GM10266 (cell line): ENCODE measurements at regions not wholly inside any gene's neighbourhood (a gene's known extent, or its start where the extent isn't known, plus 50 kb on each side); places are given as distances from the start of the nearest gene placed in this dataset.

Source experiments
- DNase-seq: peaks from one replicate; pipeline ENCODE4 v3.0.0; 2012; ENCODE audit errors: extremely low spot score
- TF ChIP-seq, protein P1 (sequence below): IDR thresholded peaks from 2 replicates; pipeline ENCODE4 v1.5.1; 2012; ENCODE audit warnings: mild to moderate bottlenecking, low read depth; ENCODE audit not compliant: control insufficient read depth, insufficient read depth; ENCODE audit errors: missing control alignments

DNA sequence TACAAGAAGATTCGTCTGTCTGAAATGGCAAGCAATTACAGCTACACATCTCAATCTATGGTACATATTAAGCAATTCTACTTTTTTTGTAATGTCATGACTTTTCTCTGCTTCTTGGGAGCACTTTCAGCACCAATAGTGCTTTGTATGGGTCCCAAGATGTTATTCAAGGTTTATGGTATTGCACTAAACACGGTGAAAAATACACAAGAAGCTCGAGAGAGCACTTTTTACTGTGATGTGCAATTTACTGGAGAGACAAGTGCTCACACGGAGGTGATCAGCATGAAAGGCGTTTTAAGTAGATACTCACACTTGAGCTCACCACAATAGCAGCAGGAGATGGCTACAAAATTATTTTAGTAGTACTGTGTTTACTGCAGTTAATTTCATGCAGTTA lies 783.6 kb downstream of the CBLN2 start:
- TF ChIP-seq, protein P1, sequence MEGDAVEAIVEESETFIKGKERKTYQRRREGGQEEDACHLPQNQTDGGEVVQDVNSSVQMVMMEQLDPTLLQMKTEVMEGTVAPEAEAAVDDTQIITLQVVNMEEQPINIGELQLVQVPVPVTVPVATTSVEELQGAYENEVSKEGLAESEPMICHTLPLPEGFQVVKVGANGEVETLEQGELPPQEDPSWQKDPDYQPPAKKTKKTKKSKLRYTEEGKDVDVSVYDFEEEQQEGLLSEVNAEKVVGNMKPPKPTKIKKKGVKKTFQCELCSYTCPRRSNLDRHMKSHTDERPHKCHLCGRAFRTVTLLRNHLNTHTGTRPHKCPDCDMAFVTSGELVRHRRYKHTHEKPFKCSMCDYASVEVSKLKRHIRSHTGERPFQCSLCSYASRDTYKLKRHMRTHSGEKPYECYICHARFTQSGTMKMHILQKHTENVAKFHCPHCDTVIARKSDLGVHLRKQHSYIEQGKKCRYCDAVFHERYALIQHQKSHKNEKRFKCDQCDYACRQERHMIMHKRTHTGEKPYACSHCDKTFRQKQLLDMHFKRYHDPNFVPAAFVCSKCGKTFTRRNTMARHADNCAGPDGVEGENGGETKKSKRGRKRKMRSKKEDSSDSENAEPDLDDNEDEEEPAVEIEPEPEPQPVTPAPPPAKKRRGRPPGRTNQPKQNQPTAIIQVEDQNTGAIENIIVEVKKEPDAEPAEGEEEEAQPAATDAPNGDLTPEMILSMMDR, result no peak

DNA sequence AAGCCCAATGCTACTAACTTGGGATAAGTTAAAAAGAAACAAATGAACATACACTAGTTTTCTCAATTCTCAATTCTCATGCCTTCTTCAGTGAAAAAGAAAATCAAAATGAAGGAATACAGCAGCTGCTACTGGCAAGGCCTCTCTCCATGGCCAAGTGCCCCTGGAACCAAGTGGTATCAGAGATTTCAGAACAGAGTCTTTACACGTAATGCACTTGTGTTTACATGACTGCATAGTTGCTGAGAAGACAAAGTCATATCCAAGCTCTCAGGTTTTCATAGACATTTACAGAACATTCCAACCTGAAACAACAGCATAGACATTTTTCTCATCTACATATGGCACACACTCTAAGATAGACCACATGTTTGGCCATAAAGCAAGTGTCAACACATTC lies 789.9 kb downstream of the CBLN2 start:
- no peak for DNase-seq
- TF ChIP-seq, protein P1, result no peak

More for the DNA sequence above, 783.6 kb downstream of the CBLN2 start:
- DNase-seq, result no peak

DNA sequence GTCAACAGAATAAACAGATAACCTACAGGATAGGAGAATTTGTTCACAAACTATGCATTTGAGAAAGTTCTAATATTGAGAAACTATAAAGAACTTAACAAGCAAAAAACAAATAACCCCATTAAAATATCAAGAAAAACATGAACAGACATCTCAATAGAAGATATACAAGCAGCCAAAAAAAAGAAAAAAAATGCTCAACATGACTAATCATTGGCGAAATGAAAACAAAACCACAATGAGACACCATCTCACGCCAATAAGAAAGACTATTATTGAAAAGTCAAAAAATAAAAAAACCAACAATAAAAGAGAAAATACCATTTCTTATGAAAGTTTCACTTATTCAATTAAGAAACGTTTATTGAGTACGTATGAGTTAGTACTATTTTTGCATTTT lies 800.5 kb downstream of the CBLN2 start:
- no peak for DNase-seq
- TF ChIP-seq, protein P1, result no peak

DNA sequence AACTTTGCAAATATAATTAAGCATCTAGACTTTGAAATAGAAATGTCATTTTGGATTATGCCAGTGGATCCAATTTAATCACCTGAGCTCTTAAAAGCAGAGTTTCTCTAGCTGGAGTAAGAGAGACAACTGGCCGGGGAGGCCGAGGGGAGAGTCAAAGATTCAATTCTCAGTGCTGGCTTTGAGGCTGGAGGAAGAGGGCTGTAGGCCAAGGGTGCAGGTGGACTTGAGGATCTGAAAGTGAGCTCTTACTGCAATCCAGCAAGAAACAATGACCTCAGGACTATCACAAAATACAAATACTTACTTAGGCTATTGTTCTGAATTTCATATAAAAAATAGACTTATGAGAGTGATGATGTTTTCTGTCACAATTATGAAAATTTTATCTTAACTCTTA lies 814.5 kb downstream of the CBLN2 start:
- no peak for DNase-seq
- TF ChIP-seq, protein P1, result no peak

DNA sequence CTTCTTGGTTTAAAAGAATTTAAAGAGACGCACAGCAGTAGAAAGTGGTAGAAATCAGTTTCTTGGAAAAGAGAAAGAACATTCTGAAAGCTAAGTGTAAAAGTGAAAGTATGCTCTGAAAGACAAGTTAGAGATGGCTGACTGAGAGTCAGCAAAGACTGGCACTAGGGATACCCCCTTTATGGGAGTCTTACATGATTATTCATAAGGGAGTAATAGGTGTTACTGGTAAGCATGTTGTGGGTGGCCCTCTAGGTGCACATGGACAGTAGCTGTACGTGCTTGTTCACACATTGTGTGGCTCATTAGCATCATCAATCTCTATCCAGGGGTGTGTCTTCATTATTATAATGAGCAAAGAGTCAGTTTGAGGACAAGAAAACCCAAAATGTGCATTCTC lies 816.2 kb downstream of the CBLN2 start:
- DNase-seq, result no peak
- TF ChIP-seq, protein P1, result no peak

DNA sequence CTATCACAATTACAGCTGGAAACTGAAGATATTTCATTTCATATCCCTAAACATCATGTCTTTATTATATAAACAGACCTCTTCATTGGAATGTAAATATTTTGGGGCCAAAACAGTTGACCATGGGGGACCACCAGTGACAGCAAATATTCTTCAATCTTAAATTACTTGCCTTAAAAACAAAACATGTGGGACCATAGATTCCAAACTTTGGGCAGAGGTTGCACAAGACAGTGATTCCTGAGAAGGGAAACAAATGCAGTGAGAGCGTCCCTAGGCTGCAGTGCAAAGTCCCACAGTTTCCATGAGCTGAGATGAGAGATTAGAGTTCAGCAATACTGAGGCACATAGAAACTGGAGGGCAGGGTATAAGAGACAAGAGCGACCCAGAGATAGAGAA lies 818.9 kb downstream of the CBLN2 start:
- TF ChIP-seq, protein P1, result no peak
- no peak for DNase-seq

DNA sequence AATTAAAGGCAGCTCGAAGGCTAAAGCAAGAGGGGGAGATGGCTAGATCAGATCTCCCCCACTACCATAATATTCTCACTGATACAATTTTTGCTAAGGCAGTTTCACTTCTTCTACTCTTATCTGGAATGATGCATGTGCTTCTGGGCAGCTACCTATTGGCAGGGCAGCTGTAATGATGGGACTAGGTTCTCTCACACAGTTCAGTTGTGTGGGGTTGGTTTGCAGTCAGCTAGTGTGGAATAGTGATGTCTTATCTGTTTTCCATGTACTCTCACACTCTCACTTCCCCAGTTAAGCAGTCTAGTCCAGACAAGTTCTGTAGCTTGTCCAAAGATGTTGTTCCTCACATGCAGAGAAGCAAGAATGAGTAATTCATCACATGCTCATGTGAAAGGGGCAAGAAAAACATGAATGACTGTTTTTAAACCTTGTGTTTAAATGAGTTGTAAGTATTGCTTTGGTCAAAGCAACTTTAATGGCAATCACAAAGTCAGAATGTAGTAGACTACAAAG lies 836.1 kb downstream of the CBLN2 start:
- TF ChIP-seq, protein P1, result no peak
- no peak for DNase-seq
